Loucy (cell line): ENCODE measurements at regions not wholly inside any gene's neighbourhood (a gene's known extent, or its start where the extent isn't known, plus 50 kb on each side); places are given as distances from the start of the nearest gene placed in this dataset.
A peak's percentile ranks its signal among the peaks of the same experiment; 100 is the strongest.

ENCODE experiments used
- H2AFZ ChIP-seq: fragments of 200-600 bp; sonication (generic); 2 replicates; pipeline ENCODE4 v1.6.0; 2016; ENCODE audit warnings: antibody characterized with exemption, mild to moderate bottlenecking, low read length, moderate library complexity
- H3F3A ChIP-seq: fragments of 200-600 bp; 2 replicates; pipeline ENCODE4 v1.6.0; 2016; ENCODE audit warnings: antibody characterized with exemption, low read depth, mild to moderate bottlenecking
- H3K27me3 ChIP-seq: fragments of 200-600 bp; sonication (generic); 2 replicates; pipeline ENCODE4 v1.6.1; 2014; ENCODE audit warnings: low read length, mild to moderate bottlenecking; ENCODE audit not compliant: insufficient read depth, poor library complexity, severe bottlenecking
- H3K36me3 ChIP-seq: fragments of 200-600 bp; sonication (generic); 2 replicates; pipeline ENCODE4 v1.6.1; 2016; ENCODE audit warnings: low read length; ENCODE audit not compliant: insufficient read depth
- H3K4me1 ChIP-seq: fragments of 200-600 bp; sonication (generic); 2 replicates; pipeline ENCODE4 v1.5.1; 2014; ENCODE audit warnings: low read length, mild to moderate bottlenecking; ENCODE audit not compliant: insufficient read depth, poor library complexity, severe bottlenecking
- H3K4me2 ChIP-seq: fragments of 200-600 bp; sonication (generic); 2 replicates; pipeline ENCODE4 v1.6.0; 2014; ENCODE audit warnings: antibody characterized with exemption, low read length, low read depth, mild to moderate bottlenecking; ENCODE audit not compliant: poor library complexity, severe bottlenecking
- H3K4me3 ChIP-seq: fragments of 200-600 bp; sonication (generic); 2 replicates; pipeline ENCODE4 v1.5.1; 2014; ENCODE audit warnings: low read length, mild to moderate bottlenecking, mixed read lengths; ENCODE audit not compliant: poor library complexity, severe bottlenecking
- H3K79me2 ChIP-seq: fragments of 200-600 bp; sonication (generic); 2 replicates; pipeline ENCODE4 v1.6.1; 2014; ENCODE audit warnings: low read length; ENCODE audit not compliant: insufficient read depth
- H3K9ac ChIP-seq: fragments of 200-600 bp; sonication (generic); 2 replicates; pipeline ENCODE4 v1.6.0; 2014; ENCODE audit warnings: mild to moderate bottlenecking, low read depth, low read length, moderate library complexity; ENCODE audit not compliant: poor library complexity, severe bottlenecking
- H3K9me2 ChIP-seq: fragments of 200-600 bp; sonication (generic); replicated peaks from 2 replicates; pipeline ENCODE4 v1.6.1; 2016; ENCODE audit warnings: low read depth, low read length, mixed read lengths
- H3K9me3 ChIP-seq: fragments of 200-600 bp; sonication (generic); 2 replicates; pipeline ENCODE4 v1.6.1; 2014; ENCODE audit warnings: mild to moderate bottlenecking, antibody characterized with exemption, low read length, low read depth; ENCODE audit not compliant: insufficient read depth
- H4K20me1 ChIP-seq: fragments of 200-600 bp; sonication (generic); 2 replicates; pipeline ENCODE4 v1.6.0; 2014; ENCODE audit warnings: antibody characterized with exemption, low read length, mild to moderate bottlenecking; ENCODE audit not compliant: insufficient read depth, poor library complexity, severe bottlenecking
- CTCF ChIP-seq: fragments of 200-600 bp; sonication (generic); conservative IDR thresholded peaks from 2 replicates; pipeline ENCODE4 v1.5.1; 2014; ENCODE audit warnings: mild to moderate bottlenecking, antibody characterized with exemption, low read length
- EZH2phosphoT487 ChIP-seq: fragments of 200-600 bp; IDR thresholded peaks from 2 replicates; pipeline ENCODE4 v1.6.1; 2018; ENCODE audit warnings: antibody characterized with exemption, mild to moderate bottlenecking, moderate library complexity, borderline replicate concordance

DNA sequence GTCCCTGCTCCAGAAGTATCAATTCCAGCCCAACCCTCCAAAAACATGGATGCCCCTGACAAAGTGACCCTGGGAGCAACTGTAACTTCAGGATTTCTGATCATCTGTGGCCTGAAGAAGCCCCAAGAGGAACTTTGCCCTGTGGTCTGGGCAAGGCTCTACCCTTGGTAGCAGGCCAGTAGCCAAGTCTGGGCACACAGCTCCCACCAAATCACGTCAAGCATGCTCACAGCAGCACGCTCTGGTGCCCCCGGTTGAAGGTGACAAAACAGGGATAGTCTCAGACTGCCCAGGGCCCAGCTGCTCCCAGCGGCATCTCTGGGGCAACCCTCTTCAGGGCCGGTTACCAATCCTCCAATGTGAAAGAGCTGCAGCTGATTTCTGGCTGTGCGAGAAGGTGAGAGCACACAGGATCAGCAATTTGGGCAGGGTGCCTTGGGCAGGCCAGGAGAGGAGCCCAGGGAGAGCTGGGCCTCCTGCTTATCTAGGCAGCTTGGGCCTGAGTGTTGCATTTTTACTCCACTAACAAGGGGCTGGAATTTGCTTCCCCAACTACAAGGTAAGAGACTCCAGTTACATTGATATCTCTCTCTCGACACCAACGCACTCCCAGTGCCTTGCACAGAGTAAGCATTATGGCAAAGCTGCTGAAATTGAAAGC lies 418.1 kb downstream of the BCOR start:
- H4K20me1 ChIP-seq: no peaks in the 10 kb centered on the region
- H3K9me2 ChIP-seq: no peaks in the 10 kb centered on the region
- H3K36me3 ChIP-seq: no peaks in the 10 kb centered on the region
- no peaks in the 10 kb centered on the region for H3F3A ChIP-seq
- no peaks in the 10 kb centered on the region for H3K9me3 ChIP-seq
- no peak overlapping the region for H3K4me2 ChIP-seq
- H3K4me3 ChIP-seq: no peak overlapping the region
- H2AFZ ChIP-seq: no peak overlapping the region
- no peak overlapping the region for H3K9ac ChIP-seq
- H3K4me1 ChIP-seq: no peaks in the 10 kb centered on the region
- no peak for TF ChIP-seq EZH2phosphoT487
- TF ChIP-seq CTCF: no peak
- H3K79me2 ChIP-seq: no peaks in the 10 kb centered on the region
- H3K27me3 ChIP-seq: no peaks in the 10 kb centered on the region

DNA sequence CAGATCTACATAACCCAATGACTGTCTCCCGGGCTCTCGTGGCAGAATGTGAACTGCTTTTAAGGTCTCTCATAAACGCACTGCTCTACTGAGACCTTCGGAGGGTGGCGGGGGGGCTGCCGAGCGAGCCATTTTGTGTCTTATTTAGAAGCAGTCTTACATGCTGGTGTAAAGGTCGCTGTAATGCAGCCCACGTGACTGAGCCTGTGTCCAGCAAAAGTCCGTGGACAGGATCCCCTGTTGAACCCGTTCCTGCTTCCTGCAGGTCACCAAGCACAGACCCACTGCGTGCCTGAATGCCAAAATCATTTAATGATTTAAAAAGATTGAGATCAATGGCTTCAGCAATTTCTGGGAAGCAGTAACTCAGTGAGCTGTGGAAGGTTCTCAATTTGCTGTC lies 415.9 kb downstream of the BCOR start:
- H2AFZ ChIP-seq: no peak overlapping the region
- H3K4me3 ChIP-seq: no peak overlapping the region
- no peaks in the 10 kb centered on the region for H3K9me3 ChIP-seq
- H4K20me1 ChIP-seq: no peaks in the 10 kb centered on the region
- H3K27me3 ChIP-seq: no peaks in the 10 kb centered on the region
- H3K9ac ChIP-seq: no peak overlapping the region
- no peaks in the 10 kb centered on the region for H3K36me3 ChIP-seq
- H3F3A ChIP-seq: no peaks in the 10 kb centered on the region
- H3K79me2 ChIP-seq: no peaks in the 10 kb centered on the region
- no peaks in the 10 kb centered on the region for H3K4me1 ChIP-seq
- no peaks in the 10 kb centered on the region for H3K9me2 ChIP-seq
- no peak for TF ChIP-seq CTCF
- no peak for TF ChIP-seq EZH2phosphoT487
- H3K4me2 ChIP-seq: no peak overlapping the region

DNA sequence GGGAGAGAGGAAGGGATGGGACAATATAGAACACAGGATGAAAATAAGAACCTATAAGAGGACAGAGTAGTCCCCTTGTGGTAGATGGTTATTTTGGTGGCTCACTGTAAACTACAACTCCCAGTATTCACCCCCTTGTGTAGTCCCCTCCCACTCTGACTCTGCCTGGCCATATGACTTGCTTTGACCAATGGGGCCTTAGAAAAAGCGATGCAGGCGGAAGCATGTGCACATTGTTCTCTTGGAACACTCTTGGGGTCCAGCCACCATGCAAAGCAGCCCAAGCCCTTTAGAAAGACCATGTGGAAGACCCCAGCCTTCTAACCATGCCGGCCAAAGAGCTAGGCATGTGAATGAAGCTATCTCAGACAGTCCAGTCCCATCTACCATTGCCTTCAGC lies 415.0 kb downstream of the BCOR start:
- TF ChIP-seq CTCF (no peak), EZH2phosphoT487 (no peak)
- no peaks in the 10 kb centered on the region for H3K27me3 ChIP-seq
- H3K9me3 ChIP-seq: no peaks in the 10 kb centered on the region
- no peaks in the 10 kb centered on the region for H3K4me1 ChIP-seq
- H2AFZ ChIP-seq: peak overlapping the region; percentile 48; the same call in 1 of the 2 replicates
- no peaks in the 10 kb centered on the region for H3K9me2 ChIP-seq
- no peaks in the 10 kb centered on the region for H3K79me2 ChIP-seq
- H3K4me3 ChIP-seq: no peak overlapping the region
- H3F3A ChIP-seq: no peaks in the 10 kb centered on the region
- no peak overlapping the region for H3K9ac ChIP-seq
- H4K20me1 ChIP-seq: no peaks in the 10 kb centered on the region
- no peaks in the 10 kb centered on the region for H3K36me3 ChIP-seq
- no peak overlapping the region for H3K4me2 ChIP-seq
